ENCODE measurements at regions not wholly inside any gene's neighbourhood (a gene's known extent, or its start where the extent isn't known, plus 50 kb on each side); places are given as distances from the start of the nearest gene placed in this dataset.

DNA sequence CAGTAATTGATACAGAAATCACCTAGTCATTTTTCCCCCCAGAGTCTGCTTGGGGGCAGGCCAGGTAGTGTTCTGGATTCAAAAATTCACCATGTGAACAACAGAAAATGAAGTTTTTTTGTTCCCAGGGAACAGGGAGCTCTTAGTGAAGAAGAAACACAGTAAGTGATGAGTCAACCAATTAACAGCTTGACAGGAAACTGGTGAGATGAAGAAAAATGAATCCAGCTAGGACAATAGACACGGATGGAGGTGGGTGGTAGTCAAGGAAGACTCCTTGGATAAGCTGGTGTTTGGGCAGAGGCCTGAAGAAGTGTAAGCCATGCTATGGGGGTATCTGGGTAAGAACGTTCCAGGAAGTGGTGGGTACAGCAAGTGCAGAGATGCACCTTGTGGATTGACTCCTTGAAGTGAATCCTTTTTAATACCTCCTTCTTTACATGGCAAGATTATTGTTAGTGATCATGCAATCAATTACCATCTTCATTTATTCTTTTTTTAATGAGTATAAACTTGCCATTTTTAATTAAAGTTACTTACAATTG lies 339.9 kb upstream of the RGMA start:
- DNase-seq (ENCODE audit: low read depth) = no peak

DNA sequence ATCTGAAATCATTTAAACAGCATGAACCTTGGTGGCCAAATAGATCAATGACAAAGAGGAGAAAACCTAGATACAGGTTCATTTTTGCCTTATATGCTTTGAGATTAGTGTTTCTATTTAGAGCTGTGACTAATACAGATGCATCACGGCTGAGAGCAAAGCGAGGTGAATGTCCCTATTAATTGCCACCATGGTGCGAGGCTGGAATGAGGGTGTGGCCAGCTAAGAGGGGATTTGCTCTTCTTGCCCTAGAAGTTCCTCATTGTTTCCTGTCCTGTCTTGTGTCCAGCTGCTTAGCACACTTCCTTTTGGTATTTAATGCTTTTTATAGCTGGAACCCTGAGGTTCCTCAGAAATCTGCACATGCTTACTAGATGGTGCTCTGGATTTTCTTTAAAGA lies 339.1 kb upstream of the RGMA start:
- no peak for DNase-seq (ENCODE audit: low read depth)

DNA sequence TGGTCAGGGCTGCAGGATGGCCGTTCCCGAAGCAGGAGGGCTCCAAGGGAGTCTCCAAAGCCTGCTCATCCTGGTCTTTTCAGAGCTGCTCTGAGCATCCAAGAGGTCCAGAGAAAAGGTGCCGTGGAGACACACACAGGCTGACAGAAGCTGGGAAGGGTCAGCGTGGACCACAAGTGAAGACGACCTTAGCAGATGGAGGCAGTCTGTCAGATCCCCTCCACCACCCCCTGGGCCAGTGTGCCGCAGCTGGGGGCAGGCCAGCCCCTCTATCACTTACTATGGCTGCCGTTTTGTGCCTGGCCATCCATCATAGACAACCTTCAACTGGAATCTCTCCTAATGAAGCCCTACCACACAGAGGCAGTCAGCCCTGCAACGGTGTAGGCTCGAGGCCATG lies 335.1 kb upstream of the RGMA start:
- no peak for DNase-seq (ENCODE audit: low read depth)

DNA sequence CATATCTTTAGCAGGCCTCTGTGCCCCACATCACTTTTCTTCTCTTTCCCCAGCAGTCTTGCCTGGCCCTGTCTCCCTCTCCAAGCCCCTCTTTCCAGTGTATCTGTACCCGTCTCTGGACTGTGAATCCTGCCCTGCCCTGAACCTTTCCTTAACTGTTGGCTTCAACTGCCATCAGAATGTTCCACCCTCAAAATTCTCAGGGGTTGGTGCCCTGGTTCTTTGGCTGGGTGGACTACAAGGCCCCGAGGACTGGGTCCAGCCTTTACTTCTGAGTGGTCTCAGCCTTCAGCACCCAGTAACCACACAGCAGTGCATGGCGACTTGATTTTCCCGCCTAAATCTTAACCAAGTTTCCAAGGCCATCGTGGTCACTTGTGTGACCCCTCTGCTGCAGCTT lies 333.5 kb upstream of the RGMA start:
- DNase-seq (ENCODE audit: low read depth) = no peak

DNA sequence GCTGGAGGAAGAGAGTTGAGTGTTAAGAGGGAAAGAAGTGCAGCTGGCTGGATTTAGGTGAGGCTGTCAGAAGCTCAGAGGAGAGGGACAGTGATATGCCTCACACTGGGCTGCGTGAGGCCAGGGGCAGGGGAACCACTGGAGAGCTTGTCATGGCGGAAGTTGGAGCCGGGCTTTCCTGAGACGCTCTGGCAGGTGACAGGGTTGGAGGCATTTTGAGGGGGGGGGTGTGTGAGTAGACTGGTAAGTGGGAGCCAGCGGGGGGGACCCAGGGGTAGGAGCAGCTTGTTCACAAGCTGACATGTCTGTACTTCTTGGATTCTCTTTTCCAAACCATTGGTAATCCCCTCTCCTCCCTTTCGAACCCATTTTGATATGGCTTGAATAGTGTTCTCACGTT lies 331.5 kb upstream of the RGMA start:
- DNase-seq (ENCODE audit: low read depth) = no peak

DNA sequence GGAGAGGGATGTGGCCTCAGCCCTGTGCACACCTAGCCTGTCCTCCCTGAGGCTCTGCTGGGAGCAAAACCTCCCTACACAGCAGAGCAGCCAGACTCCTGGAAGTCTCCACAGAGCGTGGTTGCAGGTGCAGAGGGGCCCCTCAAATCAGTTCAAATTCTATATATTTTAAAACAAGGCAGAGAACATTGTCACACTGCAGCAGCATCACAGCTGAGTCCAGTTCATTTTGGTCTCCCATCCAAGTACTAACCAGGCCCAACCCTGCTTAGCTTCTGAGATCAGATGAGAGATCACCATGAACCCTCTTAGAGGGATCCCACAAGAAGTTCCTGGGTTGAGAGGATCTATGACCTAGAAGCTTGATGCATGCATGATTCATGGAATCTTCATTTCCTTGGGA lies 331.0 kb upstream of the RGMA start:
- DNase-seq (ENCODE audit: low read depth) = no peak

DNA sequence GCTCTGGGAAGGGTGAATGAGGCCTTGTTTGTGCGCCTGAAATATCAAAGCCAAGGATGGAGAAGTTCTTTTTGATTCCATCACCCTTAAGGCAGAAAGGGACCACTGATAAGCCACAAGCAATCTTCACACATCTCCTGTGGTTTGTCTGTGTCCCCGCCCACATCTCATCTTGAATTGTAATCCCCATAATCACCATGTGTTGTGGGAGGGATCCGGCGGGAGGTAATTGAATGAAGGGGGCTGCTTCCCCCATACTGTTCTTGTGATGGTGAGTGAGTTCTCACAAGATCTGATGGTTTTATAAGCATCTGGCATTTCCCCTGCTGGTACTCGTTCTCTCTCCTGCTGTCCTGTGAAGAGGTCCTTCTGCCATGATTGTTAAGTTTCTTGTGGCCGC lies 329.6 kb upstream of the RGMA start:
- DNase-seq (ENCODE audit: low read depth) = no peak

DNA sequence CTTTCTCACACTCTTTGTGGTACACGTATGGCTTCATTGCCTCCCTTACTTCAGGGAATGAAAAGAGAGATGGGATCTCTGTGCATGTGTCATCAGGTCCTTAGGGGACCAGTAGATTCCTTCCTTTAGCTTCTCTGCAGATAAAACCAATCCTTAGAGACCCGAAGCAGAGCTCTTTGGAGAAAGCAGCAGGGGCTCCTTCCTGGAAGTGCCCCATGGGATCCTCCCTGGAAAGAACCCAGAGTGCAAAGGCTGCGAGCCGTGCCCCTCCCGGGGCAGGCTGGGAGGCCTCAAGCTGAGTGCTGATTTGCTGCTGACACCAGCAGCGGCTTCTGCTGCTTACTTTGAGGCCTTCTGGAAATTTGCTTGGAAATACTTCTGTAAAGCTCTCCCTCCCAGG lies 328.6 kb upstream of the RGMA start:
- DNase-seq (ENCODE audit: low read depth) = no peak

DNA sequence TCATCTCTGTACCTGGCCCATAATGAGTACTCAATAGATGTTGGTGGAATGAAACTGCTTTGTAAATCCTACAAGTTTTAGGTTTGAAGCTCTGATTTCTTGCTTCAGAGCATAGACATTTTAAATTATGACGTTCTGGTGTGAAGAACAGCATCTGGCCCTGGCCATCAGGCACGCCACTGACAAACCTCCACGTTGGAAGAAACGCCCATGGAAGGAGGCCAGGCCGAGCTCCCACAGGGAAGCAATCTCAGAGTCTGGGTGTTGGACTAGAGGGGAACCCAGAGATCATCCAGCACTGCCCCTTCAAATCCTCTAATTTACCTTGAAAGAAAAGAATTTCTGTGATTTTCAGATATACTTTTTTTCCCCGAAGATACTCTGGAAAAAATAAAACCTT lies 328.1 kb upstream of the RGMA start:
- DNase-seq (ENCODE audit: low read depth) = no peak

DNA sequence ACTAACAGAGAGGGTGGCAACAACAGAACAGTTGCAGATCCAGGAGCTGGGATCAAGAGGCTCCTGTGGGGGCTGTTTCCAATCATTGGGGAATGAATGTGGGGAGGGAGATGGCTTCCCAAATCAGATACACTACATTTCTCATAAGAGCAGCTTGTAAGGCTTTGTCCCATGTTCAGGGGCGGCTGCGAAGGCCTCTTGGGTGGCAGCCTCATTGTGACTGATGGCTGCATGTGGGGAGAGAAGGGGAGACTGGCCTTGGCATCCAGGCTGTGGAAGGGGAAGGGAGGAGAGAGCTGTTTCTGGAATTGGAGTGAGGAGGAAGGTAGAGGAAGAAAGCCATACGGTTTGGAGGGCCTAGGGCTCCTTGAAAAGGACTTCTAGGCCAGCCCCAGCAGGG lies 326.6 kb upstream of the RGMA start:
- no peak for DNase-seq (ENCODE audit: low read depth)

DNA sequence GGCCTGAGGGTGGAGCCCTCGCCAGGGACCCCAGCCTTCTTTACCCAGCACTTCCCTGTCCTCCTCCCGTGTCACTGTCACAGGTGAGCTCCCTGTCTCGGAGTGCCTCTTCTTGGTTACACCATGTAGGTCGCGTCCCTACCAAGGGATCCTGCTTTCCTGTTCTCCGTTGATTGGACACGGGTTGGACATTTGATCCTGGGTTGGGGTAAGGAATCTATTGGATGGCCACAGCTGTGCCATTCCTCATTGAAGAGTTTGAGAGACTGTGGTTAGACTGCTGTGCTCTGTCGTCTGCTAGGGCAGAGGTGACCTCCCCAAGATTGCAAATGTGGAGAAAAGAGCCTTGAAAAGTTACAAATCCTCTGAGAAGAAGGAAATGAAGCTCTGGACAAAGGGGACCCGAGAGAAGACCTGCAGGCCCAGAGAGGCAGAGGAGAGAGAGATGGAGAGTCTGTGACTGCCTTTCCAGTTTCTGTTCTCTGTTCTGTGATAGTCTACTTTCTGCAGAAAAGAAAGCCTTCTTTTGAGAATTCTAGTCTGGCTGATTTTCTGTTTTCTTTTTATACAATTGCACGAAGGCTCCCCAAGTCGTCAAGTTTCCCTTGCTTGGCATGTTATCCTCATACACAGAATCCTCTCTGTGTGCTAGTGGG lies 325.7 kb upstream of the RGMA start:
- no peak for DNase-seq (ENCODE audit: low read depth)

DNA sequence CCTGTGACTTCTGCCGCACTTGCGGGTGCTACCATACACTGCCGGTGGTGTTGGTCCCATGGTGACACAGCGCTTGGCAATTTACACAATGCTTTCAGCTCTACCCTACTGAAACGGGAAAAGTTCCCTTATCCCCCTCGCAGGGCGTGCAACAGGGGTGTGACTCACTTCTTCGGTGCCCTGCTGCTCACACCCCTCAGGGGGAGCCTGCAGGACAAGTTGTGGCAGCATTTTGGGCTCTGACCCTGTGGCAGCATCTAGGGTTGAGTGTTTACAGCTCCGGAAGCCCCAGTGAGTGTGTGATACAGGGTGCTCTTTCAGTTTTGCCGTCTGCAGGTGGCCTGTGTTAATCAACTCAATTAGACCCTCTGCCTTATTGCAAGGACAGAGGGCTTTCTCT lies 324.7 kb upstream of the RGMA start:
- DNase-seq (ENCODE audit: low read depth) = no peak

DNA sequence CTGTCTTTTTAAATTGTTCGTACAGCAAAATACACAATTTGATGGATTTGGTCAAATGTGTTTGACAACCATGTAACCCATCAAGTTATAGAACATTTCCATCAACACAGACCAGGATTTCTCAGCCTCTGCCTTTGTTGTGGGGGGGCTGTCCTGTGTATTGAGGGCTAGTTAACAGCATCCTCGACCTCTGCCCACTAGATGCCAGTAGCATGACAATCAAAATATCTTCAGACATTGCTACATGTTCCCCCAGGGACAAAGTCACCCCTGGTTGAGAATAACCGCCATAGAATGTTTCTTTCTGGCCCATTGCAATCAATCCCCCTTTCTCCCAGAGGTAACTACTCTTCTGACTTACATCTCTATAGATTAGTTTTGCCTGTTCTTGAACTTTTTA lies 310.1 kb upstream of the RGMA start:
- DNase-seq (ENCODE audit: low read depth) = no peak

DNA sequence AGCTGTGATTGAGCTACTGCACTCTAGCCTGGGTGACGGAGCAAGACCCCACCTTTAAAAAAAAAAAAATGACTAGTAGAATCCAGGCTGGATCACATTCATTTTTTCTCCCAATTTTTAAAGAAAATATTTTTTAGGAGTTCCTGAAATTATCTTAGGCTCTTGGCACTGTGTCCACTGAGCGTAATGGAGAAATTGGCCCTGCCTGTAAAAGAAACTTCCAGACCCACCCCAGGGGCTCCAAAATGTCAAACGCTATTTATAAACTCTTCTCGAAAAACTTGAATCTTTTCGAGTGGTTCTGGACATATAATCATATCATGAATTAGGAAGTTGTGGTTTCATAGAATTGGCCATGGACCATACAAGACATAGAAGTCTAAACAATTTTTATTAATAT lies 300.2 kb upstream of the RGMA start:
- DNase-seq (ENCODE audit: low read depth) = no peak

DNA sequence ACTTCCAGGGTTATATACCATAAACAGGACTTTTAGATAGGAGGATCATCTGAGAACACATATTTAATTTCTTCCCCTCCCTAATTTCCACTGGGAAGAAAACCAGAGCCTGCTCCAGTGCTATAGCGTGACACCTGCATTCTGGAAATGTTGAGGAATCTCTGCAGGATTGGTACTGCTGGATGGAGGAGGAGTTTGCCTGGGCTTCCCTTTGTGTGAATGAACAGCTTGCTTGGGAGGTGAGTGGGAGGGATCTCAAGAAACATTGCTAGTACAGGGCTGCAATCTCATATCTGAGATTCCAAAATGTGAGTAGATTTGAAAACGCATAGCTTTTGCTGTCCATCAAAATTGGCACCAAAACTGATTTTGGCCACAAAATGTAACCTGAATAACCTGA lies 295.9 kb upstream of the RGMA start:
- no peak for DNase-seq (ENCODE audit: low read depth)

DNA sequence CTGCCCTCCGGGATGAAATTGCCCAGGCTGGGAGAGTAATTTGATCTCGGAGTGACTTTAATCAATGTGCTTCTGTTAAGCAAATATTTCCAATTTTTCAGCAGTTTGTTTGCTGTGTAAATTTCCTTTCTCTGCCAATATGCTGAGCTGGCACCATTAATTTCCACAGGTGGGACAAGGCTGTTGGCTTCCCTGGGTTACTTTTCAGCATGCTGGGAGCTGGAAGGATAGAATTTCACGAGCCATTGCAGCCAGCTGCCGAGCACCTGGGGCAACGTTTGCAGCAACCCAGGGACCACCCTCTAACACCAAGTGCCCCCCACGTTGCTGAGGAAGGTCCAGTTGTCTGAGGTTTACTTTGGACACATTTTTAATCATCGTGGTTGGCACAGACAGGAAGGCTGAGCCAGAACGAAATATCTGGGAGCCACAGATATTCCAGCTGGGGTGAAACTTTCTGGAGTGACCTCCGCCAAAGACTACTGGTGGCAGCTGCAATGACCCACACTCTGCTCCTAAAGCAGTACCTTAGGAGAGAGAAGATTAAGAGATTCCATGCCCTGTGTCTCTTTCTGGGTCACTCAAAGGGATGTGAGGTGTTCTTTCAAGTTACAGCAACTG lies 293.3 kb upstream of the RGMA start:
- DNase-seq (ENCODE audit: low read depth) = no peak

DNA sequence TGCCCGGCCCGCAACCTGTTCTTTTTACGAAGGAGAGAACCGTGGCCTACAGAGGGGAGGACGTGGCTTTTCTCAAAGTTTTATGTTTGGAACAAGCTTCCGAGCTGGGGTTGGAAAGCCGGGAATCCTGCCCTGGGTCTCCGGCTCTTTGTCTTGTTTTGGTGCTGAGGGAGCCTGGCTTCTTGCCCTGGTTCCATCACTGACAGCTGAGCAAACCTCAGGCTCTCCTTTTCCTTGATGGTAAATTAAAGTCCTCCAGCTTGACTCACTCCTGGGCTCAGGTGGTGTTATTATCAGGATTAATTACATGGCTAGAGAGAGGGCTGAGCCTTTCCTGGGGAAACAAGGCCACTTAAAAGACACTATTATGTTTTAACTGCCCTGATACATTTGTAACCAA lies 289.5 kb upstream of the RGMA start:
- no peak for DNase-seq (ENCODE audit: low read depth)

DNA sequence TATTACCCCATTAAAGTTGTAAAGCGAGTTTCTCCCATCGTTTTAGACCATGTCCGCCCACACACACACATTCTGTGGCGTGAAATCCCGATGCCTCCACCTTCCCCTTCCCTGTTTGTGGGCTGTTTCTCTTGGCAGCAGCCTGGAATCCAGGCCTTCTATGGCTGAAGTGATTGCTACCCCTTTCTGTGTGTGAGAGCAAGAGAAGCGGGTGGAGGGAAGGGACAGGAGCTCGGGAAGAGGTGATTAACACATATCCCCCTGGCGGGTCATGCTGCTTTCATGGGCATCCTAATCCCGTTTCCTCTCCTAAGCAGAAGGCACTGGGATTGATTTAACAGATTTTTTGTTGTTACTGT lies 283.8 kb upstream of the RGMA start:
- DNase-seq (ENCODE audit: low read depth) = no peak

DNA sequence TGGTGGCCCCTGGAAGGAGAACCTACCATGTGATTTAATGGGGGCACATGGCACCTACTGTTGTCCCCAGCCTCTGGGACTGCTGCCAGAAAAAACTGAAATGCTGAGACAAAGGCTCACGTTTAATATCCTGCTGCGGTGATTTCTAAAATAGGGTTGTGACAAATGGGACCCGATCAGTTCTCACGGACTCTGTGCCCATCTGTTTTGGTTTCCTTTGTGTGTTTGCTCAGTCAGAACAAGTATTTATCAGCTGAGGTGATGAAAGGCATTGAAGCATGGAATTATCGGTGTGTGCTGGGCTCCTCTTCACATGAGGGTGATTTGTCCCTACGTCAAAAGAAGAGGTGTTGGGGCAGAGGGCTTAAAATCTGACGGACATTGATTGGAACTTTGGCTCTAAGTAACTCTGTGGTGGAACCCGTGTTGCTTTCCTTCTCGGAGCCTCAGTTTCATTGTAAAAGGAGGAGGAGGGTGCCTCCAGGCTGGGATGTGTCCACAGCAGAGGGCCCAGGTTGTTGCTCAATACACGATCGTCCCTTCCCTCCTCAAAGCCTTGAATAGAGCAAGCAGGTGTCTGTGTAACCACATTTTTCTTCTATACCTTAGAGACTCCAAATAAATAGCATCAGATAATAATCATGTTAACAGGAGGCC lies 283.3 kb upstream of the RGMA start:
- no peak for DNase-seq (ENCODE audit: low read depth)

DNA sequence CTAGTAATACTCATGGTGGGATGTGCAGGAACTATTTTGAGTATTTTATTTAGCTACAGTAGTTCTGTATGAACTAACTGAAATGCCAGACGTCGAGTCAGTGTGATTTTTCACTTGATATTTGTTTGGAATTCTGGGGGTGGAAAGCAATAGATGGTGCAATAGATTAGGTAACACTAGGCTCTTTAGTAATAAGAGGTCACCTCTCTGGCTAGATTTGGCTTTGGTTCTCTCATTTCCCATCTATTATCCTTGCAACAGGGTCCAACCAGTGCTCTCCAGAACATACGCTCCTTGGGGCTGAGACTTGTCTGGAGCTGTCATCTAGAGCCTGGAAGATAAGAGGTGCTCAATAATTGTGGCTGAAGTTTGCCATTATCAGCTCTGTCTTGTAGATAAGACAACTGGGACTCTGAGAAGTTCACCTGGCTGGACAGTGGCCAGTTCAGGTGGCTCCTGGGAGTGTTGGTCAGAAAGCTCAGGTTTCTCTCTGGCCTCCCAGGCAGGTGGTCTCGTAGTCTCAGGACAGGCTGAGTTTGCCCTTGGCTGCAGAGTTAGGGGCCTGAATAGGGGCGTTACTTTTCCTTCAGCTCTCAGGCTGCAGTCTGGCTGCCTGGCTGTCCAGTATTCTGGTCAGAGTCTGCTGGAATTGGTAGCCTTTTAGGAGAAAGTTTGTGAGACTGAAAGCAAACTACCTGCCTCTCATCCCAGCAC lies 277.5 kb upstream of the RGMA start:
- no peak for DNase-seq (ENCODE audit: low read depth)

DNA sequence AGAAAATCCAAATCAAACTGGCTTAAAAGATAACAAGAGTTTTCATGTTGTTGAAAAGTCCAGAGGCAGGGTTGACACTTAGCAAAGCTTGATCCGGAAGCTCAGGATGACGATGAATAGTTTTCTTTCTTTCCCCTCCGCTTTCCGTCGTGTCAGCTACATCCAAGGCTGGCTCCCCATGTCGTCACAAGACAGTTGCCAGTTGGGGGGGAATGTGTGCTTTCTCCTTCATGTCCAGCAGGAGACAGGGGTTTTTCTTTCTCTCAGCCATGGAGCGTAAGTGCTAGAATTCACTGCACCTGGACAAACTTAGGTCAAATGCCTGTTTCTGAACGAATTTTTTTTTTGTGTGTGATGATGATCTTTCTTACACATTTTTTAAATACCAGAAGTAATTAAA lies 273.8 kb upstream of the RGMA start:
- no peak for DNase-seq (ENCODE audit: low read depth)

DNA sequence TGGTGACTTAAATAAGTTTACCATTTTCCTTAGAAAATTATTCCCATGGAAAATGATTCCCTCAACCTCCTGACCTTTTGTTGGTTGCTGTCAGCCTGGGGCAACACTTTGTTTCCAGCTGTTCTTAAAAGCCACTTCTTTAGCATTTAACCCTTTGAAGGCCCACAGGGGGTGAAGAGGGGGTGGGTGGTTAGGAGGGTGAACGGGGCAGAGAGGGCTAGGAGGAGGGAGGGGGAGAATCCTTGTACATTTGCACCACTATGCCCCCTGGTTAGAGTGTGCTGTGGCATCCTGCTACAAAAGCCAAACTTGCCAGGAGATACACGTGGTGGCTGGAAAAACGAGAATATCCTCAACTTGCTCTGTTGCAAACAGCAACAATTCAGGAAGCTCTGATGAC lies 273.2 kb upstream of the RGMA start:
- DNase-seq (ENCODE audit: low read depth) = no peak

DNA sequence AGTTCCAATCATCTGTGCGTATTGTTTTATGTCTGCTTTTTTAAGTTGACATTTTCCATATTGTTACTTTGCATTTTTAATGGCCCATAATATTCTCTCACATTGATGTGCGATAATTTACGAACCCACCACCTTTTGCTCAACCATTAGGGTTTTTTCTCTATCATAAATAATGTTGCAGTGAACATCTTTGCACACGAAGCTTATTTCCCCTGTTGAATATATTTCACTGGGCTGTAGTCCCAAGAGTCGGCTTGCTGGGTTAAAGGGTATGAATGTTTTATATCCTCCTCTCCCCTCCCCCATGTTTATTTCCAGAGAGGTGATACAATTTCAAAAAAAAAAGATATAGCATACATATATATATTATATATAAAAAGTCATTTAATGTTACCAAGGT lies 272.7 kb upstream of the RGMA start:
- DNase-seq (ENCODE audit: low read depth) = no peak

Measured in GM04504 (cell line).